Effector memory CD8-positive, alpha-beta T cell (primary cell): ENCODE measurements at regions not wholly inside any gene's neighbourhood (a gene's known extent, or its start where the extent isn't known, plus 50 kb on each side); places are given as distances from the start of the nearest gene placed in this dataset.

Experiments
- ATAC-seq: fragments of 150-1000 bp; cut with Tn5 transposase; replicated peaks from 2 replicates; pipeline ENCODE4 v1.10.0; 2021; ENCODE audit warnings: mild to moderate bottlenecking, moderate library complexity
- DNase-seq, 3 experiments: peaks; one replicate each; pipeline ENCODE4 v3.0.0; 2021
- H3K27ac Mint-ChIP-seq, 2 donors: one replicate each; pipeline ENCODE4 v1.8.0; 2022; ENCODE audit warnings: mild to moderate bottlenecking in 2 of 2, mixed read lengths in 2 of 2, moderate library complexity in 2 of 2
- H3K27me3 Mint-ChIP-seq, 2 donors: one replicate each; pipeline ENCODE4 v1.8.0; 2022; ENCODE audit warnings: mixed read lengths in 2 of 2
- H3K36me3 Mint-ChIP-seq: one replicate; pipeline ENCODE4 v1.8.0; 2022; ENCODE audit warnings: mild to moderate bottlenecking, moderate library complexity, mixed read lengths; ENCODE audit not compliant: insufficient read depth
- H3K4me1 Mint-ChIP-seq, 2 donors: one replicate each; pipeline ENCODE4 v1.8.0; 2022; ENCODE audit warnings: low read depth in 2 of 2, mixed read lengths in 2 of 2
- H3K4me3 Mint-ChIP-seq, 2 donors: one replicate each; pipeline ENCODE4 v1.8.0; 2022; ENCODE audit warnings: mild to moderate bottlenecking in 2 of 2, mixed read lengths in 2 of 2, moderate library complexity in 2 of 2
- H3K9me3 Mint-ChIP-seq, 2 donors: one replicate each; pipeline ENCODE4 v1.8.0; 2022; ENCODE audit warnings: mixed read lengths in 2 of 2

DNA sequence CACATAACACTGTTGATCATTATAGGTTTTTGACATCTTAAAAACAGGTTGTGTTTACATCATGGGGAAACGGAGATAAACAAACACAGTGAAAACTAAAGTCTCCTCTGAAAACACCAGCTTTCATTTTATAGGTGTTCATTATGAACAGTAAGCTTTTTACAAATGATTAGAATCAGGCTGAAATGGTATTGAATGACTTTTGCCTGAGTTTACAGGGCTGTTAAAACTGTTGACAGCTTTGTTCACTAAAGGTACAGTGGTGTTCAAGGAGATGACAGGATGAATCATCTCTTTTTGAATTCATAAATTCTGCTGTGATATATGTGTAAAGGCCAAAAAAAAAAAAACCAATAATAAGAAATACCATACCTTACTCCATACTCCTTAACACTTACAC lies 184.6 kb upstream of the CNTN5 start:
- Mint-ChIP-seq H3K27me3 (no peaks in the 10 kb centered on the region), H3K4me1 (no peaks in the 10 kb centered on the region), H3K4me3 (no peak overlapping the region), H3K9me3 (peaks cover 7% of the 10 kb centered on the region in 2 donors), H3K27ac (no peak overlapping the region), H3K36me3 (no peaks in the 10 kb centered on the region)
- ATAC-seq (no peak), DNase-seq (no peak)

GRCh38 chr11:98842187-98842586 lies 178.6 kb upstream of the CNTN5 start:
- Mint-ChIP-seq H3K27ac (no peak overlapping the region), H3K27me3 (no peaks in the 10 kb centered on the region), H3K36me3 (no peaks in the 10 kb centered on the region), H3K4me3 (no peak overlapping the region), H3K4me1 (no peaks in the 10 kb centered on the region), H3K9me3 (peaks cover 7 to 16% of the 10 kb centered on the region in 2 donors)
- ATAC-seq (no peak), DNase-seq (no peak)

GRCh38 chr11:98862169-98862568 lies 158.6 kb upstream of the CNTN5 start:
- Mint-ChIP-seq H3K4me3 (no peak overlapping the region), H3K36me3 (no peaks in the 10 kb centered on the region), H3K9me3 (peaks cover 4 to 30% of the 10 kb centered on the region in 2 donors), H3K4me1 (no peaks in the 10 kb centered on the region), H3K27ac (no peak overlapping the region), H3K27me3 (no peaks in the 10 kb centered on the region)
- ATAC-seq (no peak), DNase-seq (no peak)

GRCh38 chr11:98871690-98872089 lies 149.1 kb upstream of the CNTN5 start:
- H3K4me1 Mint-ChIP-seq: no peaks in the 10 kb centered on the region
- H3K27ac Mint-ChIP-seq: no peak overlapping the region
- ATAC-seq (no peak), DNase-seq (no peak)
- H3K9me3 Mint-ChIP-seq: peaks cover 0 to 4% of the 10 kb centered on the region in 2 donors
- no peaks in the 10 kb centered on the region for H3K36me3 Mint-ChIP-seq
- H3K4me3 Mint-ChIP-seq: no peak overlapping the region
- H3K27me3 Mint-ChIP-seq: no peaks in the 10 kb centered on the region

GRCh38 chr11:98874050-98874449 lies 146.7 kb upstream of the CNTN5 start:
- Mint-ChIP-seq H3K9me3 (peaks cover 0 to 5% of the 10 kb centered on the region in 2 donors), H3K27me3 (no peaks in the 10 kb centered on the region), H3K36me3 (no peaks in the 10 kb centered on the region), H3K27ac (no peak overlapping the region), H3K4me1 (no peaks in the 10 kb centered on the region), H3K4me3 (no peak overlapping the region)
- ATAC-seq: no peak
- no peak for DNase-seq

DNA sequence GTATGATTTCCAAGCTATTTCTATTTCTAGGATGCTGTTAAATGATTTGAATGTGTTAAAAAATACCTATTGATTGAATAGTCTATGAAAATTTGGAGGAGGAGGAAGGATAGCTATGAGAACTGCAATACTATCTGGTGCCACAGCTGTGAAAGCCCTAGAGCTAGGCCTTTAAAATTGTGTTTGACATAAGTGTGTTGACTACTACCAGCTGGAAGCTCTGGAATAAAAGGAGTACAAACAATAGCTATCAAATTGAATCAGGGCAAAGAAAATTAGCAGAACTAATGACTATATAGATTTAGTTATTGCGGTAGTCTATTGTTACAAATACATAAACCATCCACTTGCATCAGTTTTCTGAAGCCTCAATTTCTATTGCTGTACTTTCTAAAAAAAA lies 124.8 kb upstream of the CNTN5 start:
- Mint-ChIP-seq H3K4me3 (no peak overlapping the region), H3K4me1 (no peaks in the 10 kb centered on the region), H3K9me3 (peaks cover 2 to 9% of the 10 kb centered on the region in 2 donors), H3K36me3 (peaks cover 4% of the 10 kb centered on the region), H3K27me3 (no peaks in the 10 kb centered on the region), H3K27ac (no peak overlapping the region)
- ATAC-seq: no peak
- DNase-seq: no peak

GRCh38 chr11:98940913-98941312 lies 79.8 kb upstream of the CNTN5 start:
- H3K9me3 Mint-ChIP-seq: peaks cover 5 to 8% of the 10 kb centered on the region in 2 donors
- H3K27me3 Mint-ChIP-seq: no peaks in the 10 kb centered on the region
- ATAC-seq: no peak
- no peaks in the 10 kb centered on the region for H3K4me1 Mint-ChIP-seq
- no peak overlapping the region for H3K27ac Mint-ChIP-seq
- H3K36me3 Mint-ChIP-seq: no peaks in the 10 kb centered on the region
- no peak for DNase-seq
- no peak overlapping the region for H3K4me3 Mint-ChIP-seq

DNA sequence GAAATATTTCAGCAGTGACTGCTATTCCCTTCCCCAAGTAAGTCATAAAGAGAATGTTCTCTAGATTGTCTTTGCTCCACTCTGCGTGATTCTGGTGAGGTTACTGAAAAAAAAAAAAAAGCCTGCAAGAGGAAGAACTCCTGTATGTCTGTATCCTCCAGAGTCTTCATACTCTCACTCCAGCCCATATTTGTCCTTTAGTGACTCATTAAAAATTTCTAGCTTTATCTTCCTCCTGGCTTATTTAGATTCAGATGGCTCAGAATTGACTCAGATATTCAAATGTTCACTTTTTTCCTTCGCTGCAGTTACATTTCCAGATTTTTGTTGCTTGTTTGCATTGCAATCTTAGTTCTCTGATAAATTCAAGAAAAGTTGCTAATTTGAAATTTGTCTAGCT lies 76.3 kb upstream of the CNTN5 start:
- no peak overlapping the region for H3K27ac Mint-ChIP-seq
- H3K36me3 Mint-ChIP-seq: no peaks in the 10 kb centered on the region
- ATAC-seq (no peak), DNase-seq (no peak)
- no peak overlapping the region for H3K4me3 Mint-ChIP-seq
- H3K4me1 Mint-ChIP-seq: no peaks in the 10 kb centered on the region
- H3K27me3 Mint-ChIP-seq: no peaks in the 10 kb centered on the region
- peaks cover 6 to 9% of the 10 kb centered on the region in 2 donors for H3K9me3 Mint-ChIP-seq

DNA sequence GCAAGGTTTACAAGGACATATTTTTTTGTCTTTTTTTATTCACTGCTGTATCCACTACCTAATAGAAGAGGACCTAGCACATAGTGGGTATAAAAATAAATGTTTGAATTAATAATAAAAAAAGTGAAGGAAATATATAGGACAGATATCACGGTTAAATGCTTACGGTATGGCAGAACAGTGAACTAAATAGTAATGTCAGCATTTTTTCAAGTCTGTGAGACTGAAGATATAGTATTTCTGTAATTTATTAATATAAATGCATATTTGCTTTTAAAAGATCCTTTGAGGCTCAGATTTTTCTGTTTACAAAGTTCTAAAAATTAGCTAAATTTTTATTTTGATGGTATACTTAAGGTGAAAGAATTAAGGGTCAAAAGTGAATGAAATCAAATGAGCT lies 68.6 kb upstream of the CNTN5 start:
- DNase-seq: no peak
- Mint-ChIP-seq H3K9me3 (peaks cover 10 to 17% of the 10 kb centered on the region in 2 donors), H3K27me3 (no peaks in the 10 kb centered on the region), H3K4me1 (no peaks in the 10 kb centered on the region), H3K27ac (no peak overlapping the region), H3K4me3 (no peak overlapping the region), H3K36me3 (no peaks in the 10 kb centered on the region)
- no peak for ATAC-seq

GRCh38 chr11:98955551-98955950 lies 65.2 kb upstream of the CNTN5 start:
- ATAC-seq (no peak), DNase-seq (no peak)
- Mint-ChIP-seq H3K27me3 (no peaks in the 10 kb centered on the region), H3K27ac (no peak overlapping the region), H3K9me3 (peaks cover 9 to 10% of the 10 kb centered on the region in 2 donors), H3K4me3 (no peak overlapping the region), H3K36me3 (no peaks in the 10 kb centered on the region), H3K4me1 (no peaks in the 10 kb centered on the region)

GRCh38 chr11:98964146-98964545 lies 56.6 kb upstream of the CNTN5 start:
- Mint-ChIP-seq H3K9me3 (peaks cover 0 to 7% of the 10 kb centered on the region in 2 donors), H3K36me3 (no peaks in the 10 kb centered on the region), H3K4me1 (no peaks in the 10 kb centered on the region), H3K27ac (no peak overlapping the region), H3K4me3 (no peak overlapping the region), H3K27me3 (no peaks in the 10 kb centered on the region)
- DNase-seq (no peak), ATAC-seq (no peak)

DNA sequence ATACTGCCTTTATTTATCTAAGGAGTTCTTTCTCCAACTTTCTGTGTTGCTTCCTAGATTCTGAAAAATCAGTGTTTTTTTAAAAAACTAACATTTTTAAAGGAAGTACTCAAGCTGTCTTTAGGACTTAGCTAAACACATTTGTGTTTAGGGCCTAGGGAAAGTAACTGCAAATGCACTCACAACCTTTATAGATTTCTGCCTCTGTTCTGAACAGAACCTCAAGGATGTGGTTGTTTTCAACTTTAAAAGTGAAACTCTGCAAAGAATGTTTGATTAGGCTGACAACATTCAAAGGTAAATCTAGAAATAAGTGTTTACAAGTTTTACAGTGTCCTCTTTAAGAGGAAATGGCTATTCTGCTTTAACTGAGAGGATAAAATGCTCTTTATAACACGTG lies 55.4 kb upstream of the CNTN5 start:
- Mint-ChIP-seq H3K27me3 (no peaks in the 10 kb centered on the region), H3K36me3 (no peaks in the 10 kb centered on the region), H3K27ac (no peak overlapping the region), H3K9me3 (peaks cover 0 to 4% of the 10 kb centered on the region in 2 donors), H3K4me1 (no peaks in the 10 kb centered on the region), H3K4me3 (no peak overlapping the region)
- DNase-seq (no peak), ATAC-seq (no peak)

GRCh38 chr11:98965775-98966174 lies 55.0 kb upstream of the CNTN5 start:
- Mint-ChIP-seq H3K27me3 (no peaks in the 10 kb centered on the region), H3K4me3 (no peak overlapping the region), H3K4me1 (no peaks in the 10 kb centered on the region), H3K36me3 (no peaks in the 10 kb centered on the region), H3K27ac (no peak overlapping the region), H3K9me3 (peaks cover 0 to 3% of the 10 kb centered on the region in 2 donors)
- ATAC-seq (no peak), DNase-seq (no peak)

- Mint-ChIP-seq H3K4me3 (no peak overlapping the region), H3K36me3 (no peaks in the 10 kb centered on the region), H3K27me3 (no peaks in the 10 kb centered on the region), H3K4me1 (no peaks in the 10 kb centered on the region), H3K9me3 (peaks cover 0 to 6% of the 10 kb centered on the region in 2 donors), H3K27ac (no peak overlapping the region)
- no peak for ATAC-seq
- no peak for DNase-seq
Observed at GRCh38 chr11:98967005-98967404, 53.7 kb upstream of the CNTN5 start.
